IPS DF 6.9 (cell line): ENCODE measurements at regions not wholly inside any gene's neighbourhood (a gene's known extent, or its start where the extent isn't known, plus 50 kb on each side); places are given as distances from the start of the nearest gene placed in this dataset.

Source experiments
- DNase-seq: peaks from one replicate; pipeline ENCODE4 v3.0.0-alpha.2; 2013; ENCODE audit warnings: low read depth, low spot score
- H3K27ac ChIP-seq: one replicate; pipeline ENCODE4 v1.5.1; 2013; ENCODE audit warnings: low read length, control low read depth
- H3K27me3 ChIP-seq: 2 replicates; pipeline ENCODE4 v1.6.1; 2013; ENCODE audit warnings: mild to moderate bottlenecking, low read length; ENCODE audit not compliant: control insufficient read depth, insufficient read depth
- H3K36me3 ChIP-seq: 2 replicates; pipeline ENCODE4 v1.6.1; 2013; ENCODE audit warnings: low read length; ENCODE audit not compliant: control insufficient read depth, insufficient read depth
- H3K4me1 ChIP-seq: 2 replicates; pipeline ENCODE4 v1.6.1; 2013; ENCODE audit warnings: low read length; ENCODE audit not compliant: control insufficient read depth, insufficient read depth
- H3K4me3 ChIP-seq: 2 replicates; pipeline ENCODE4 v1.5.1; 2013; ENCODE audit warnings: mild to moderate bottlenecking, low read length
- H3K9me3 ChIP-seq: 2 replicates; pipeline ENCODE4 v1.6.1; 2013; ENCODE audit warnings: low read length, inconsistent platforms; ENCODE audit not compliant: control insufficient read depth, insufficient read depth
- WGBS: extraction: QIAGEN DNeasy Blood & Tissue Kit; methylation state at CpG from one replicate; pipeline ENCODE4 v1.1.7; 2013; ENCODE audit warnings: mixed read lengths, missing lambda C conversion rate; ENCODE audit not compliant: insufficient read length, insufficient coverage; 5-methylcytosine and 5-hydroxymethylcytosine counted together

GRCh38 chr3:106249159-106249558 lies 380.3 kb upstream of the CBLB start:
- DNase-seq, result no peak
- no peaks in the 10 kb centered on the region for H3K36me3 ChIP-seq
- WGBS, result 100% methylated on average over 2 of the region's 2 CpGs
- no peaks in the 10 kb centered on the region for H3K27me3 ChIP-seq
- H3K27ac ChIP-seq, result no peak overlapping the region
- no peak overlapping the region for H3K4me3 ChIP-seq
- no peaks in the 10 kb centered on the region for H3K9me3 ChIP-seq
- H3K4me1 ChIP-seq, result no peaks in the 10 kb centered on the region

- no peak for DNase-seq
- Histone ChIP-seq H3K27me3 (no peaks in the 10 kb centered on the region), H3K27ac (no peak overlapping the region), H3K4me1 (no peaks in the 10 kb centered on the region), H3K9me3 (no peaks in the 10 kb centered on the region), H3K4me3 (no peak overlapping the region), H3K36me3 (no peaks in the 10 kb centered on the region)
Observed at GRCh38 chr3:106249981-106250380, 381.2 kb upstream of the CBLB start.

- WGBS, result no CpG with 5 or more reads among the region's 2 CpGs
- Histone ChIP-seq H3K27me3 (no peaks in the 10 kb centered on the region), H3K36me3 (no peaks in the 10 kb centered on the region), H3K4me3 (no peak overlapping the region), H3K4me1 (no peaks in the 10 kb centered on the region), H3K27ac (no peak overlapping the region), H3K9me3 (no peaks in the 10 kb centered on the region)
- no peak for DNase-seq
Observed at GRCh38 chr3:106251160-106251892, 382.5 kb upstream of the CBLB start.

GRCh38 chr3:106255870-106256248 lies 387.0 kb upstream of the CBLB start:
- H3K36me3 ChIP-seq, result no peaks in the 10 kb centered on the region
- no peaks in the 10 kb centered on the region for H3K4me1 ChIP-seq
- H3K27ac ChIP-seq, result no peak overlapping the region
- WGBS, result no CpG with 5 or more reads among the region's 6 CpGs
- H3K27me3 ChIP-seq, result no peaks in the 10 kb centered on the region
- no peaks in the 10 kb centered on the region for H3K9me3 ChIP-seq
- H3K4me3 ChIP-seq, result no peak overlapping the region
- no peak for DNase-seq

GRCh38 chr3:106256249-106256957 lies 387.6 kb upstream of the CBLB start:
- DNase-seq, result no peak
- no CpG with 5 or more reads among the region's 11 CpGs for WGBS
- Histone ChIP-seq H3K36me3 (no peaks in the 10 kb centered on the region), H3K27me3 (no peaks in the 10 kb centered on the region), H3K4me1 (no peaks in the 10 kb centered on the region), H3K4me3 (no peak overlapping the region), H3K9me3 (no peaks in the 10 kb centered on the region), H3K27ac (no peak overlapping the region)

GRCh38 chr3:106257172-106257571 lies 388.4 kb upstream of the CBLB start:
- WGBS, result no CpG with 5 or more reads among the region's 3 CpGs
- no peaks in the 10 kb centered on the region for H3K4me1 ChIP-seq
- no peak overlapping the region for H3K4me3 ChIP-seq
- no peaks in the 10 kb centered on the region for H3K36me3 ChIP-seq
- no peak overlapping the region for H3K27ac ChIP-seq
- H3K27me3 ChIP-seq, result no peaks in the 10 kb centered on the region
- H3K9me3 ChIP-seq, result no peaks in the 10 kb centered on the region
- no peak for DNase-seq

GRCh38 chr3:106261396-106261795 lies 392.6 kb upstream of the CBLB start:
- Histone ChIP-seq H3K4me3 (no peak overlapping the region), H3K36me3 (no peaks in the 10 kb centered on the region), H3K27ac (no peak overlapping the region), H3K9me3 (no peaks in the 10 kb centered on the region), H3K4me1 (no peaks in the 10 kb centered on the region), H3K27me3 (no peaks in the 10 kb centered on the region)
- no peak for DNase-seq
- WGBS, result no CpG with 5 or more reads among the region's 1 CpG

- Histone ChIP-seq H3K4me1 (no peaks in the 10 kb centered on the region), H3K9me3 (no peaks in the 10 kb centered on the region), H3K27ac (no peak overlapping the region), H3K27me3 (no peaks in the 10 kb centered on the region), H3K36me3 (no peaks in the 10 kb centered on the region), H3K4me3 (no peak overlapping the region)
- DNase-seq, result no peak
- no CpG with 5 or more reads among the region's 2 CpGs for WGBS
Observed at GRCh38 chr3:106261915-106262683, 393.3 kb upstream of the CBLB start.

GRCh38 chr3:106263011-106263410 lies 394.2 kb upstream of the CBLB start:
- H3K4me1 ChIP-seq, result no peaks in the 10 kb centered on the region
- no peak overlapping the region for H3K4me3 ChIP-seq
- no CpG with 5 or more reads among the region's 5 CpGs for WGBS
- H3K27ac ChIP-seq, result no peak overlapping the region
- no peak for DNase-seq
- no peaks in the 10 kb centered on the region for H3K9me3 ChIP-seq
- H3K36me3 ChIP-seq, result no peaks in the 10 kb centered on the region
- no peaks in the 10 kb centered on the region for H3K27me3 ChIP-seq

- no peak for DNase-seq
- Histone ChIP-seq H3K27ac (no peak overlapping the region), H3K36me3 (no peaks in the 10 kb centered on the region), H3K27me3 (no peaks in the 10 kb centered on the region), H3K4me1 (no peaks in the 10 kb centered on the region), H3K9me3 (no peaks in the 10 kb centered on the region), H3K4me3 (no peak overlapping the region)
Observed at GRCh38 chr3:106263546-106263945, 394.7 kb upstream of the CBLB start.
